Activated gamma-delta T cell treated with Interleukin-2 at 50 U/mL for 16 hours (primary cell): ENCODE measurements at regions not wholly inside any gene's neighbourhood (a gene's known extent, or its start where the extent isn't known, plus 50 kb on each side); places are given as distances from the start of the nearest gene placed in this dataset.

Experiments used
- DNase-seq: peaks from one replicate; pipeline ENCODE4 v3.0.0-alpha.2; 2020

GRCh38 chr5:159764283-159765134 is 151.8 kb upstream of the ADRA1B start:
- DNase-seq = no peak

DNA sequence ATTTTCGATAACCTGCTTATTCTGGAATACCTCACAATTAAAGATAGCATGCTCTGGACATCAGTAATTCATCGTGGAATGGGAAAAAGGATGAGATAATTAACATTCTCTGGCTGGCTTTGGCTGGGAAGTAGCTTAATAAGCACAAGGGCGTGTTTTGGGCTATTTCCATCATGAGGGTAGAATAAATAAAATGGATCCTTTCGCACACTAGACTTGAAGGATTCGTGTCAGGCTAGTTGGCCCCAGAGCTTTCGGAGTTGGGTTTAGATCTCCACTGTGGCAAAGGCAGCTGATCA is 151.2 kb upstream of the ADRA1B start:
- no peak for DNase-seq

GRCh38 chr5:159765760-159766517 is 150.3 kb upstream of the ADRA1B start:
- DNase-seq = no peak

- no peak for DNase-seq
Measured at GRCh38 chr5:159768243-159768642, 148.0 kb upstream of the ADRA1B start.

- DNase-seq = no peak
Measured at GRCh38 chr5:159772698-159773061, 143.6 kb upstream of the ADRA1B start.

GRCh38 chr5:159773062-159773924 is 143.0 kb upstream of the ADRA1B start:
- peak; percentile 70 for DNase-seq

- DNase-seq = no peak
Measured at GRCh38 chr5:159774476-159775031, 141.7 kb upstream of the ADRA1B start.

DNA sequence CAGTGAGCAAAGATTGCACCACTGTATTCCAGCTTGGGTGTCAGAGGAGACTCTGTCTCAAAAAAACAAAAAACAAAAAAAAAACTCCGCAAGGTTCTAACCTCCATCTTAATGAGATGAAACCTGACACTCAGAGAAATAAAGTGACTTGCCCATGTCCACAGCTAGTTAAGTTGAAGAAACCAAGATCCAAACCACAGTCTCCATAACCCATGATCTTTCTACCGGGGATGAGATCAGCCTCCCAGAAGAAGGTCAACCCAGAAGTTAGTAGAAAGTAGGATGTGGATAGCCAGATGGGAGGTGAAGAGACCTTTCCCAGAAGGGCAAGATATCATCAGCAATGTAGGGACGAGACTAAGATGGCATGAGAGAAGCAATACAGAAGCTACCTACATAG is 140.4 kb upstream of the ADRA1B start:
- no peak for DNase-seq

GRCh38 chr5:159777049-159777660 is 139.1 kb upstream of the ADRA1B start:
- no peak for DNase-seq

GRCh38 chr5:159779481-159779880 is 136.8 kb upstream of the ADRA1B start:
- no peak for DNase-seq

DNA sequence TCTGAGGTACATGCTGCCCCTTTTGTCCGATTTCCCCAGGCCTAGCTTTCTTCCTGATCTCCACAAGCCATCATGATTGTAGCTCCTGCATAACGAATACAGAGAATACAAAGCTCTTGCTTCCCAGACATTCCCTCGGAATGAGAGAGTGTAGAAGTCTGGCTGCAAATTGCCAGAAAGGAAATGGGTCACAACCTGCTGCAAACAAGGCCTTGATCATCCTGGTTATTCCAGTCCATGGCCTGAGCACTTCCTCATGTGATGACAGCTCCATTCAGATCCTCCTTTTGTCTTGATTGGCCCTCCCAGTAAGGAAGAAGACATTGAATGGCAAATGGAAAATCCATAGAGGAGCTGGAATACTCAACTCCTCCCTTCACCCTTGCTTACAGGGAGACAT is 136.0 kb upstream of the ADRA1B start:
- DNase-seq = no peak

DNA sequence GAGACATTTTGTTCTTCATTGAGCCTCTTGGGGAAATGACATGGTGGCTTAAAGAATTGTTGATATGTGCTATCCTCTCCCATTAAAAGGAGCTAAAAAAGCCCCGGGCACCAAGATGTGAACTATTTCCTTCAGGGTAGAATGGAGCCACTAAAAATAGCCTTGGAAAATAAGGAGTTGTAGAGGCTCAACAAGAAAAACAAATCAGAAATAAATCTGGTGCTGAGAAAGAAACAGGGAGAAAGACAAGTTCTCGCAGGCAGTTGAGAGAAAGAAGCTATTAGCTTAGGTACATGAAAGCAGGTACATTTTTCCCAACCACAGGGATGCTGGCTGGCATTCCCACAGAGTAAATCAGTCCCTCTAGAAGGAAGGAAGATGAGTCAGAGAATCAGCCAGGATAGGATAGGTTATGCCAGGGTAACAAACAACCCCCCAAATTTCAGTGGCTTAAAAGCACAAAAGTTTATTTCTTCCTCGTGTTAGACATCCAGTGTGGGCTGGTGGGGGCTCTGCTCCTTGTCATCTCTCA is 134.6 kb upstream of the ADRA1B start:
- DNase-seq = no peak

DNA sequence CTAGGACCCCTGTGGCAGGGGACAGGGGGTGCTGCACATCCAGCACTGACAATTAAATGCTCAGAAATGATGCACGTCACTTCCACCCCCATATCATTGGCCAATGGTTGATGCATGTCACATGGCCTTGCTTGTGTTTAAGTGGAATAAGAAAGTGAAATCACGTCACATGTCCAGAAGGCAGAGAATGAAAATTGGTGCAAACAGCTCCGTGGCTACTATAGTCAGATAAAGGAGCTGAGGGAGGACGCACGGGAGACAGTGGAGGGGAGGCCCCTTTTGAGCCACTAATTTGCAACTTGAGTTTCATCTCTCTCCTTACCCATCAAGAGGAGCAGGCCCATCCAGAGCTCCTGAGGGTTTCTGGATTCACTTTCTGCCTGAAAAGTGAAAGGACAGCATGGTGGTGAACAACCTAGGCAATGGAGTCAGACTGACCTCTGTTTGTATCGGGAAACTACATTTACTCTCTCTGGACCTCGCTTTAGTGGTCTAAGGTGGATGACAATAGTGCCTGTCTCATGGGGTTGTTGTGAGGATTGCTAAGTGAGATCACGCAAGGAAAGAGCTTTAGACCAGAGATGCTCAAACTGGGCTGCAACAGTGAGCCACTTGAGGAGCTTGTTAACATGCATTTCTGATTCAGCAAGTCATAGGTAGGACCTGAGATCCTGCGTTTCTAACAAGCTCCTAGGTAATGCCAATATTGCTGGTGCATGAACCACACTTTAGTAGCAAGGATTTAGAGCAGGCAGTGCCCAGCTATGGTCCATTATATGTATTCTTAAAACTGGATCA is 133.9 kb upstream of the ADRA1B start:
- DNase-seq = no peak

DNA sequence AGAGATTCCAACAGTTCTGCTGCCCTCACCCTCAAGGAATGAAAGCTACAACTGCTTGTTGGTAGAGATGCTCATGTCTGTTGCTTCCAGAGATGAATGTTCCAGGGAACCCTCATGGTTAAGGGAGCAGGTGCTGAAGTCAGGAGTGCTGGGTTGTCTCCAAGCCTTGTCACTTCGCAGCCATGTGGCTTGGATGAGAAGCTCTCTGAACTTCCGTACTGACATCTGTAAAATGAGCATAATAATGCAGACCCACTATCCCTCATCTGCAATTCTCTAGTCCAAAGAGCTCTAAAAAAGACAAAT is 133.3 kb upstream of the ADRA1B start:
- DNase-seq = no peak

DNA sequence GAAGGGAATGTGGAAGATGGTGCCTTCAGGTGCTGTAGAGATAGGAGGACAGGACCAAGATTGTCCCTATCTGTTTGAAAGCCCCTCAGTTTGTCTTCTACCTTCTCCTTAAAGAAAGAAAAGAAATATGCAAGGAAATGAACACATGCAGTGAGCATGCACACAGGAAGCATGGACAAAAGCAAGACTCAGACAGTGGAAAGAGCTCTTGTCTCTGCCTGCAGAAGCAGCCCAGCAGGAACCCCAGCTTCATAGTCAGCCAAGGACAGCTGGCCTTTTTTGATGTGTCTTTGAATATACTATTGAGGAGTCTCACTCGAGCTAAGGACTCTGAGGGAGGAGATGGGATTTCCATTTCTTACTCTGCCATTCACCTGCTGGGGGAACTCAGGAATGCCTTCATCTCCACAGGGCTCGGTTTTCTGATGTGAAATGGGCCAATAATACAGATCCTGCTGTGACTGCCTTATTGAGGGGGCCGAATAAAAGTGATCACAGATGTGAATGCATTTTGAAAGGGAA is 132.5 kb upstream of the ADRA1B start:
- no peak for DNase-seq

DNA sequence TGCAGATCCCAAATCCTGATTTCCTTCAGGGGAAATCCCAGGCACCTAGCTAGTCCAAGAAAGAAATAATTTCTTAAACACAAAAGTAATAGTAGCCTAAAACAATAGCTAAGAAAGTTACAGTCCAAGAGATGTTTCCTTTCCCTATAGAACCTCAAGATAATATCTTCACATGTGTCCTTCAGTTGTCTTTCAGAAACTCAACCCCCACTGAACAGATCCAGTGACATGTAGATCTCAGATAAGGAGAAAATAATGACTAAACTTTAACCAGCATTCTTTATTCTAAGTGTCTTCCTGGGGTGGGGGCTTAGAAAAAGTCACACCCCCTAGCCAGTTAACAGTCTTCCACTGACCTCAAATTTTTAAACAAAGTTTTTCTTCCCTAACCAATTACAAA is 131.3 kb upstream of the ADRA1B start:
- no peak for DNase-seq

- DNase-seq = no peak
Measured at GRCh38 chr5:159785656-159786055, 130.6 kb upstream of the ADRA1B start.

- no peak for DNase-seq
Measured at GRCh38 chr5:159786201-159786600, 130.1 kb upstream of the ADRA1B start.

DNA sequence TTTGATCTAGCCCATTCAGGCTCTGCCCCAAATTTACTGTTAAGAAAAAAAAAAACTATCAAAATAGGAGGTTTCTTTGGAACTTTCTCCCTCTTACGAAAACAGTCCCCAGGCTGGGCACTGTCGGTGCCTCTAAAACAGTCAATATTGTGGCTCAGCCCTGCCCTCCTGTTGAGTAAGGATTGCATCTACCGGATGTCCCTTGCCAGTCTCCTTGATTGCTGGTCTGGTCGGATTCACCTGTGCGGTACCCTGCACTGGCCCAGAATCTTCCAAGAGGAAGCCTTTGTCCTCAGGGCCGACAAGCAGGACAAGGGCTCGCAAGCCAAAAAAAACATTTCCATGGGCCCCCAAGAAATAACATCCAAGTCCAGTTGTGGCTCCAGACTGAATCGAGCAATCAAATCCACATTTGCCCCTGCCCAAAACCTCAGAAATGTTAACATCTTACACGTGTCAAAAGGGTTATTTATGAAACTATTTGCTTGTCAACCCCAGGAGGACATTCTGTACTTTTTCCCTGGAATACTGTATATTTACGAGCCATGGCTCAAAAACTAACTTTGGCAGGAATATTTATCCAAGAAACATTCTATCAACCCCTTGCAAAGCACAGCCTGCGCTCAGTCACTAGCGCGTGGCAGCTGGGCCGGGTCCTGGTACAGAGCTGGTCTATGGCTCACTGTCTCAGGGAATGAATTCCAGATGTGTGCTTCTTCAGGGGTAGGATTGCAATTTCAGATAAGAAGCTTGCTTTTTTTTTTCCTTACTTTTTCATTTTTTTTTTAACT is 129.2 kb upstream of the ADRA1B start:
- DNase-seq = no peak

DNA sequence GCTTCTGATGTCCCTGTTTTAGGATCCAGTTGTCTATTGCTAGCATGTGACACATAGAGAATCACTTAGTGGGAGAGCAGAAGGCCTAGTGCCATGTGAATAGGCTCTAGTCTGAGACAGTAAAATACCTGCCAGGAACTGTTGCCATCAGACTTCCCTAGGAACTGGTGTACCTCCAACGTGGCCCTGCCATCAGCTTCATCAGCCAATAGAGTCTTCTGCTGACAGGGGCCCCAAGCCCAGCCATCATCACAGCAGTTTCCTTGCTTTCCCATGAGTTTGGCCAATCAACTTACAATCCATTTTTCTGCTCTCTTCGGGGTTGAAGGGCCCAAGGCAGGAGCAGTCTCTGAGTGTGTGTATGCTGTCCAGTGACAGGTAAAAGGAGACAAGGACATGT is 128.4 kb upstream of the ADRA1B start:
- no peak for DNase-seq

GRCh38 chr5:159788835-159789331 is 127.4 kb upstream of the ADRA1B start:
- DNase-seq = no peak
